BE2C (cell line): ENCODE measurements at regions not wholly inside any gene's neighbourhood (a gene's known extent, or its start where the extent isn't known, plus 50 kb on each side); places are given as distances from the start of the nearest gene placed in this dataset.

Experiments used
- DNase-seq: peaks from one replicate; pipeline ENCODE4 v3.0.0-alpha.2; 2020
- H3K27me3 ChIP-seq: fragments of 250-450 bp; sonication (Bioruptor Pico); 2 replicates; pipeline ENCODE4 v1.5.1; 2020; ENCODE audit warnings: mild to moderate bottlenecking
- H3K36me3 ChIP-seq: fragments of 250-450 bp; sonication (Bioruptor Pico); 2 replicates; pipeline ENCODE4 v1.5.1; 2020; ENCODE audit warnings: mild to moderate bottlenecking
- H3K4me1 ChIP-seq: fragments of 250-450 bp; sonication (Bioruptor Pico); 2 replicates; pipeline ENCODE4 v1.5.1; 2020
- H3K4me3 ChIP-seq: 2 replicates; pipeline ENCODE4 v1.5.1; 2011; ENCODE audit warnings: low read depth, low read length
- H3K9me3 ChIP-seq: fragments of 250-450 bp; sonication (Bioruptor Pico); 2 replicates; pipeline ENCODE4 v1.5.1; 2020
- CTCF ChIP-seq: IDR thresholded peaks from 2 replicates; pipeline ENCODE4 v1.5.1; 2012; ENCODE audit warnings: mild to moderate bottlenecking, low read depth, low read length

DNA sequence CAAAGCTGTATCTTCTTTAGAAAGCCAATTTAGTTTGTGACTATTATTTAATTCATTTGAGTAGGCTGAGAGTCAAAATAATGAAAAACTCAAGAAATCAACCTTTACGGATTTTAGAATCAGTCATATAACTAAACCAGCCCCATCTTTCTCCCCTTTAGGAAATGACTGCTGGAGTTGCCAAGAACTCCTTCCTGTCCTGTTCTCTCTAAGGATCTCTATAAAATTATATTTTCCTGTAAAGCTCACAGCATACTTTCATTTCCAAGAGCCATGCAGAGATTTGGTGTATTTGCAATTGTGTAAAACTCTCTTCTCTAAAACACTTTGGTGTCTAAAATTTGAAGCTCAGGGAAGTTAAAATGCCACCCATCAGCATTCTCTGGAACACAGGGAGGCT is 323.4 kb upstream of the GBE1 start:
- Histone ChIP-seq H3K27me3 (no peaks in the 10 kb centered on the region), H3K9me3 (no peaks in the 10 kb centered on the region), H3K4me3 (no peak overlapping the region), H3K36me3 (no peaks in the 10 kb centered on the region), H3K4me1 (peaks cover 11% of the 10 kb centered on the region)
- no peak for DNase-seq
- no peak for TF ChIP-seq CTCF

DNA sequence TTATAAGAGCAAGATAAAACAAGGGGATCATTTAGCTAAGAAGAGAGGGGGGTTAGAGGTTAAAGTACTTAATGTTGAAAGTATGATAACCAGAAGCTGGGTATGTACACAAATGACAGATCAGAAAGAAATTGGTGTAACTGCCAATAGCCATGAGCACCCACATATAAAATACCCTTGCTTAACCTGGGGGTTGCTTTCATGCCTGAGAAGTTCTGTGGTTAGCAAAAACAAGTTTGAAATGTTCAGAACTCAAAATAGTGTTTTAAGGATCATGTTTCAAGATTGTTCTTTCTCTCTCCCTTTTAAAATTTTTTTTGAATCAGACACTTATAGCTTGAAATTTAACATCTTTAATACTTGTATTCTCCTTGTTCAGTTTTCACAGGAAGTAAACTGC is 321.4 kb upstream of the GBE1 start:
- no peak for TF ChIP-seq CTCF
- Histone ChIP-seq H3K4me3 (no peak overlapping the region), H3K4me1 (peaks cover 11% of the 10 kb centered on the region), H3K36me3 (no peaks in the 10 kb centered on the region), H3K27me3 (no peaks in the 10 kb centered on the region), H3K9me3 (no peaks in the 10 kb centered on the region)
- no peak for DNase-seq

DNA sequence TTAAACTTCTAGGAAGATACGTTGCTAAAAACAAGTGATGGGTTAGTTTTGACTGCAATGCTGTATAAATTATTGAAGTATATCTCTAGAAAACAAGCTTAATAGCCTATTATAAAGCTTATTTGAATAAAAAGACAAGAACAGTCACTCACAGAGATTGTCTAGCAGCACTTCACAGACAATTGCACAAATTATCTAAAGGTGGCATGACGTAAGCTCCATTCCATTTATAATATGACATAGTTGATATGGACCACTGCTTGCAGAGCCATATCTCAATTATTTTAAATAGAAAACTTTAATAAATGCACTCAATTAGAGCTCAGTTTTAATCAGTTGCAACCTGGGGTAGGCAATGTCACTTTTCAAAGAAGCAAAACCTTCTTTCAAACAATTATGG is 319.9 kb upstream of the GBE1 start:
- peaks cover 11% of the 10 kb centered on the region for H3K4me1 ChIP-seq
- DNase-seq = no peak
- TF ChIP-seq CTCF = no peak
- H3K27me3 ChIP-seq = no peaks in the 10 kb centered on the region
- no peaks in the 10 kb centered on the region for H3K9me3 ChIP-seq
- H3K36me3 ChIP-seq = no peaks in the 10 kb centered on the region
- no peak overlapping the region for H3K4me3 ChIP-seq

DNA sequence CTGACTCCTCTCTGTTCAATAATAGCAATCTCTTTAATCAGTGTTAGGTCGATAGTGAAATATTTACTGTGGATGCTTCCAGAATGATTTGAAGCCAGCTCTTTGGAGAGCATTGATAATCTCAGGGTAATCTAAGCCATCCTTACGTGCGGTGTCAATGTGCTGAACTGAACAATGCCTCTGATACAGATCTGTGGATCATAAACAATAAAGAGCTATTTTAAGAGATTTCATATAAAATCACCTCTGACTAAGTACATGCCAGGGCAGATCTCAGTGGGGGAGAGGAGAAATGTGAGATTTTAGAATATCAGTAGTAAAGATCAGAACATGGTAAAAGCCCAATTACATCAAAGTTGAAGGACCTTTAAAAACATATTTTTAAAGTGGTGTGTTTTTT is 319.3 kb upstream of the GBE1 start:
- no peak for DNase-seq
- Histone ChIP-seq H3K4me1 (peaks cover 11% of the 10 kb centered on the region), H3K4me3 (no peak overlapping the region), H3K9me3 (no peaks in the 10 kb centered on the region), H3K36me3 (no peaks in the 10 kb centered on the region), H3K27me3 (no peaks in the 10 kb centered on the region)
- TF ChIP-seq CTCF = no peak

- TF ChIP-seq CTCF = no peak
- Histone ChIP-seq H3K4me1 (peaks cover 11% of the 10 kb centered on the region), H3K27me3 (no peaks in the 10 kb centered on the region), H3K36me3 (no peaks in the 10 kb centered on the region), H3K9me3 (no peaks in the 10 kb centered on the region), H3K4me3 (no peak overlapping the region)
- DNase-seq = no peak
These were observed 318.8 kb upstream of the GBE1 start for GRCh38 chr3:82080261-82080660.

- no peaks in the 10 kb centered on the region for H3K27me3 ChIP-seq
- no peaks in the 10 kb centered on the region for H3K36me3 ChIP-seq
- TF ChIP-seq CTCF = no peak
These were observed 318.0 kb upstream of the GBE1 start for GRCh38 chr3:82079335-82079890.

More at GRCh38 chr3:82079335-82079890, 318.0 kb upstream of the GBE1 start:
- no peak overlapping the region for H3K4me3 ChIP-seq
- no peak for DNase-seq
- H3K9me3 ChIP-seq = no peaks in the 10 kb centered on the region
- peaks cover 9% of the 10 kb centered on the region; the same call in 1 of the 2 replicates for H3K4me1 ChIP-seq
